ENCODE measurements at regions not wholly inside any gene's neighbourhood (a gene's known extent, or its start where the extent isn't known, plus 50 kb on each side); places are given as distances from the start of the nearest gene placed in this dataset.
A peak's percentile ranks its signal among the peaks of the same experiment; 100 is the strongest.
"Not testable (repeated sequence)": the region's sequence is repeated elsewhere in the genome, so short reads cannot be mapped to it uniquely, and the experiment has no call there.

- ATAC-seq = peak; percentile 99
- H3K36me3 ChIP-seq (ENCODE audit: control insufficient read depth in 1 of 2, insufficient read depth in 2 of 2, low read length in 2 of 2); POLR2A ChIA-PET; H3K9me3 ChIP-seq (ENCODE audit: control insufficient read depth in 1 of 2, insufficient read depth in 1 of 2, low read depth in 1 of 2, low read length in 2 of 2); H3K4me3 ChIP-seq (replicated peaks in 1 of 2; ENCODE audit: low read depth in 1 of 2, low read length in 2 of 2); H3K9me2 ChIP-seq (ENCODE audit: insufficient read depth); H3K4me1 ChIP-seq (ENCODE audit: control insufficient read depth in 1 of 2, insufficient read depth in 2 of 2, low read length in 2 of 2); H3K27me3 ChIP-seq (ENCODE audit: insufficient read depth, low read length); intact Hi-C loops (cut with micrococcal nuclease); H3K9ac ChIP-seq (ENCODE audit: low read length); H3K27ac ChIP-seq (ENCODE audit: low read depth, low read length); BruUV-seq (replicated peaks); H3K79me2 ChIP-seq (ENCODE audit: insufficient read depth, low read length); H2AFZ ChIP-seq (ENCODE audit: low read depth, low read length, poor library complexity, severe bottlenecking); H4K20me1 ChIP-seq (ENCODE audit: insufficient read depth): not testable (repeated sequence)
- ChIA-PET RAD21 (ENCODE audit: low non-redundant PET in 1 of 2, low total read pairs in 2 of 2, uncharacterized antibody in 2 of 2, unreplicated experiment in 2 of 2) (interaction anchor here in 1 of 2 experiments (0.7 kb wide), 1 partner anchor 341 kb away, joined by 3 read pairs; no protein-coding TSS in a partner anchor), CTCF (interaction anchor here (0.6 to 0.7 kb wide), 3 partner anchors 114 to 215 kb away, joined by 3 to 5 read pairs (median 4); no protein-coding TSS in a partner anchor)
- 0 out of 2 replicates have a peak overlapping the region, but pooled peaks have one; percentile 25 for H3K4me2 ChIP-seq (ENCODE audit: low read length)
- peak; percentile 65 for DNase-seq (ENCODE audit: low read depth, low spot score)
- peak; percentile 30 to 54 (median 33); a peak in 4 of 6 replicates for TF ChIP-seq CTCF (IDR thresholded peaks at IDR 0.05 in 2 of 3, conservative IDR thresholded peaks at IDR 0.05 in 1 of 3; ENCODE audit: borderline replicate concordance in 1 of 3, insufficient read depth in 1 of 3, low read depth in 2 of 3, low read length in 2 of 3)
- TF ChIP-seq RAD21 (IDR thresholded peaks at IDR 0.05; ENCODE audit: low read depth) = peak; percentile 53
Measured at GRCh38 chr13:52235900-52236595, 76.7 kb upstream of the NEK3 start.

GRCh38 chr13:52234928-52235327, 75.5 kb upstream of the NEK3 start:
- BruUV-seq (replicated peaks); CTCF ChIA-PET; H3K27ac ChIP-seq (ENCODE audit: low read depth, low read length); H3K27me3 ChIP-seq (ENCODE audit: insufficient read depth, low read length); H3K79me2 ChIP-seq (ENCODE audit: insufficient read depth, low read length); ATAC-seq; intact Hi-C loops (cut with micrococcal nuclease); H3K4me3 ChIP-seq (replicated peaks in 1 of 2; ENCODE audit: low read depth in 1 of 2, low read length in 2 of 2); H3K9me2 ChIP-seq (ENCODE audit: insufficient read depth); H3K9me3 ChIP-seq (ENCODE audit: control insufficient read depth in 1 of 2, insufficient read depth in 1 of 2, low read depth in 1 of 2, low read length in 2 of 2); DNase-seq (ENCODE audit: low read depth, low spot score); H3K36me3 ChIP-seq (ENCODE audit: control insufficient read depth in 1 of 2, insufficient read depth in 2 of 2, low read length in 2 of 2); H3K4me2 ChIP-seq (ENCODE audit: low read length); H3K9ac ChIP-seq (ENCODE audit: low read length); RAD21 ChIA-PET (ENCODE audit: low non-redundant PET in 1 of 2, low total read pairs in 2 of 2, uncharacterized antibody in 2 of 2, unreplicated experiment in 2 of 2); H3K4me1 ChIP-seq (ENCODE audit: control insufficient read depth in 1 of 2, insufficient read depth in 2 of 2, low read length in 2 of 2); H2AFZ ChIP-seq (ENCODE audit: low read depth, low read length, poor library complexity, severe bottlenecking); POLR2A ChIA-PET; H4K20me1 ChIP-seq (ENCODE audit: insufficient read depth): not testable (repeated sequence)

- POLR2A ChIA-PET; H3K36me3 ChIP-seq (ENCODE audit: control insufficient read depth in 1 of 2, insufficient read depth in 2 of 2, low read length in 2 of 2); ATAC-seq; H3K27me3 ChIP-seq (ENCODE audit: insufficient read depth, low read length); H3K4me3 ChIP-seq (replicated peaks in 1 of 2; ENCODE audit: low read depth in 1 of 2, low read length in 2 of 2); H3K9me3 ChIP-seq (ENCODE audit: control insufficient read depth in 1 of 2, insufficient read depth in 1 of 2, low read depth in 1 of 2, low read length in 2 of 2); H3K9me2 ChIP-seq (ENCODE audit: insufficient read depth); RAD21 ChIA-PET (ENCODE audit: low non-redundant PET in 1 of 2, low total read pairs in 2 of 2, uncharacterized antibody in 2 of 2, unreplicated experiment in 2 of 2); H3K79me2 ChIP-seq (ENCODE audit: insufficient read depth, low read length); H2AFZ ChIP-seq (ENCODE audit: low read depth, low read length, poor library complexity, severe bottlenecking); BruUV-seq (replicated peaks); H3K9ac ChIP-seq (ENCODE audit: low read length); CTCF ChIA-PET; H3K4me1 ChIP-seq (ENCODE audit: control insufficient read depth in 1 of 2, insufficient read depth in 2 of 2, low read length in 2 of 2); H4K20me1 ChIP-seq (ENCODE audit: insufficient read depth); H3K4me2 ChIP-seq (ENCODE audit: low read length); DNase-seq (ENCODE audit: low read depth, low spot score); intact Hi-C loops (cut with micrococcal nuclease); H3K27ac ChIP-seq (ENCODE audit: low read depth, low read length): not testable (repeated sequence)
Measured at GRCh38 chr13:52223063-52223462, 63.7 kb upstream of the NEK3 start.

- H3K9ac ChIP-seq (ENCODE audit: low read length) = not testable (repeated sequence)
Measured at GRCh38 chr13:52213920-52214319, 54.5 kb upstream of the NEK3 start.

More at GRCh38 chr13:52213920-52214319, 54.5 kb upstream of the NEK3 start:
- H2AFZ ChIP-seq (ENCODE audit: low read depth, low read length, poor library complexity, severe bottlenecking); H3K4me2 ChIP-seq (ENCODE audit: low read length); DNase-seq (ENCODE audit: low read depth, low spot score); CTCF ChIA-PET; H3K27ac ChIP-seq (ENCODE audit: low read depth, low read length); H3K4me1 ChIP-seq (ENCODE audit: control insufficient read depth in 1 of 2, insufficient read depth in 2 of 2, low read length in 2 of 2); H3K79me2 ChIP-seq (ENCODE audit: insufficient read depth, low read length); H3K9me3 ChIP-seq (ENCODE audit: control insufficient read depth in 1 of 2, insufficient read depth in 1 of 2, low read depth in 1 of 2, low read length in 2 of 2); H3K4me3 ChIP-seq (replicated peaks in 1 of 2; ENCODE audit: low read depth in 1 of 2, low read length in 2 of 2); H4K20me1 ChIP-seq (ENCODE audit: insufficient read depth); H3K36me3 ChIP-seq (ENCODE audit: control insufficient read depth in 1 of 2, insufficient read depth in 2 of 2, low read length in 2 of 2); RAD21 ChIA-PET (ENCODE audit: low non-redundant PET in 1 of 2, low total read pairs in 2 of 2, uncharacterized antibody in 2 of 2, unreplicated experiment in 2 of 2); ATAC-seq; BruUV-seq (replicated peaks); POLR2A ChIA-PET; H3K9me2 ChIP-seq (ENCODE audit: insufficient read depth); intact Hi-C loops (cut with micrococcal nuclease); H3K27me3 ChIP-seq (ENCODE audit: insufficient read depth, low read length): not testable (repeated sequence)
